Chondrocyte (in vitro differentiated cells): ENCODE measurements at regions not wholly inside any gene's neighbourhood (a gene's known extent, or its start where the extent isn't known, plus 50 kb on each side); places are given as distances from the start of the nearest gene placed in this dataset.
"Not testable (repeated sequence)": the region's sequence is repeated elsewhere in the genome, so short reads cannot be mapped to it uniquely, and the experiment has no call there.

Source experiments
- DNase-seq: peaks from one replicate; pipeline ENCODE4 v3.0.0; 2021; ENCODE audit warnings: mixed read lengths, low spot score
- H3K27ac Mint-ChIP-seq: one replicate; pipeline ENCODE4 v1.8.0; 2021; ENCODE audit warnings: mild to moderate bottlenecking, moderate library complexity, mixed read lengths; ENCODE audit not compliant: unreplicated experiment
- H3K27me3 Mint-ChIP-seq: 2 replicates; pipeline ENCODE4 v1.8.0; 2021; ENCODE audit warnings: low read depth, mixed read lengths
- H3K36me3 Mint-ChIP-seq: 2 replicates; pipeline ENCODE4 v1.8.0; 2021; ENCODE audit warnings: low read depth, mixed read lengths
- H3K4me1 Mint-ChIP-seq: 2 replicates; pipeline ENCODE4 v1.8.0; 2021; ENCODE audit warnings: low read depth, mild to moderate bottlenecking, mixed read lengths
- H3K4me3 Mint-ChIP-seq: one replicate; pipeline ENCODE4 v1.8.0; 2021; ENCODE audit warnings: mild to moderate bottlenecking, moderate library complexity, mixed read lengths; ENCODE audit not compliant: unreplicated experiment
- H3K9me3 Mint-ChIP-seq: 2 replicates; pipeline ENCODE4 v1.8.0; 2021; ENCODE audit warnings: low read depth, mixed read lengths
- TF ChIP-seq, protein P1 (sequence below): fragments of 200-600 bp; sonication (generic); IDR thresholded peaks from 2 replicates; pipeline ENCODE4 v1.5.0; 2021; ENCODE audit warnings: antibody characterized with exemption, mild to moderate bottlenecking, moderate library complexity

- Mint-ChIP-seq H3K9me3 (no peaks in the 10 kb centered on the region), H3K36me3 (no peaks in the 10 kb centered on the region), H3K4me3 (no peak overlapping the region), H3K27ac (no peak overlapping the region), H3K4me1 (peaks cover 17% of the 10 kb centered on the region), H3K27me3 (no peaks in the 10 kb centered on the region)
- TF ChIP-seq, protein P1, sequence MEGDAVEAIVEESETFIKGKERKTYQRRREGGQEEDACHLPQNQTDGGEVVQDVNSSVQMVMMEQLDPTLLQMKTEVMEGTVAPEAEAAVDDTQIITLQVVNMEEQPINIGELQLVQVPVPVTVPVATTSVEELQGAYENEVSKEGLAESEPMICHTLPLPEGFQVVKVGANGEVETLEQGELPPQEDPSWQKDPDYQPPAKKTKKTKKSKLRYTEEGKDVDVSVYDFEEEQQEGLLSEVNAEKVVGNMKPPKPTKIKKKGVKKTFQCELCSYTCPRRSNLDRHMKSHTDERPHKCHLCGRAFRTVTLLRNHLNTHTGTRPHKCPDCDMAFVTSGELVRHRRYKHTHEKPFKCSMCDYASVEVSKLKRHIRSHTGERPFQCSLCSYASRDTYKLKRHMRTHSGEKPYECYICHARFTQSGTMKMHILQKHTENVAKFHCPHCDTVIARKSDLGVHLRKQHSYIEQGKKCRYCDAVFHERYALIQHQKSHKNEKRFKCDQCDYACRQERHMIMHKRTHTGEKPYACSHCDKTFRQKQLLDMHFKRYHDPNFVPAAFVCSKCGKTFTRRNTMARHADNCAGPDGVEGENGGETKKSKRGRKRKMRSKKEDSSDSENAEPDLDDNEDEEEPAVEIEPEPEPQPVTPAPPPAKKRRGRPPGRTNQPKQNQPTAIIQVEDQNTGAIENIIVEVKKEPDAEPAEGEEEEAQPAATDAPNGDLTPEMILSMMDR, result no peak
- DNase-seq, result no peak
These were observed 456.9 kb downstream of the TMEM232 start for GRCh38 chr5:110269478-110270142.

- H3K27ac Mint-ChIP-seq, result no peak overlapping the region
- H3K4me1 Mint-ChIP-seq, result peaks cover 2% of the 10 kb centered on the region
These were observed 450.6 kb downstream of the TMEM232 start for GRCh38 chr5:110275878-110276277.

DNA sequence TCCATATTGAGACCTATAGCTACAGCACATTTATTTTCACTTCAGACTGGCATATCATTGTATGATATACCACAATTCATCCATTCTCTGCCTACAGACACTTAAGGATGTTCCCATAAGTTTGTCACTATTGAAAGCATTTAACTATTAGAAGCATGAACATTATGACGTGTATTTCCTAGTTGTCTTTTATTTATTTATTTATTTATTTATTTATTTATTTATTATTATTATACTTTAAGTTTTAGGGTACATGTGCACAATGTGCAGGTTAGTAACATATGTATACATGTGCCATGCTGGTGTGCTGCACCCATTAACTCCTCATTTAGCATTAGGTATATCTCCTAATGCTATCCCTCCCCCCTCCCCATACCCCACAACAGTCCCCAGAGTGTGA, 448.0 kb downstream of the TMEM232 start:
- H3K27ac Mint-ChIP-seq, H3K4me1 Mint-ChIP-seq, H3K27me3 Mint-ChIP-seq, DNase-seq, H3K4me3 Mint-ChIP-seq: not testable (repeated sequence)
- Mint-ChIP-seq H3K9me3 (peaks cover 38% of the 10 kb centered on the region), H3K36me3 (peaks cover 13% of the 10 kb centered on the region)

More at GRCh38 chr5:110275878-110276277, 450.6 kb downstream of the TMEM232 start:
- peaks cover 2% of the 10 kb centered on the region for H3K36me3 Mint-ChIP-seq
- TF ChIP-seq, protein P1, result no peak
- H3K4me3 Mint-ChIP-seq, result no peak overlapping the region
- no peak for DNase-seq
- H3K27me3 Mint-ChIP-seq, result no peaks in the 10 kb centered on the region
- H3K9me3 Mint-ChIP-seq, result peaks cover 17% of the 10 kb centered on the region

DNA sequence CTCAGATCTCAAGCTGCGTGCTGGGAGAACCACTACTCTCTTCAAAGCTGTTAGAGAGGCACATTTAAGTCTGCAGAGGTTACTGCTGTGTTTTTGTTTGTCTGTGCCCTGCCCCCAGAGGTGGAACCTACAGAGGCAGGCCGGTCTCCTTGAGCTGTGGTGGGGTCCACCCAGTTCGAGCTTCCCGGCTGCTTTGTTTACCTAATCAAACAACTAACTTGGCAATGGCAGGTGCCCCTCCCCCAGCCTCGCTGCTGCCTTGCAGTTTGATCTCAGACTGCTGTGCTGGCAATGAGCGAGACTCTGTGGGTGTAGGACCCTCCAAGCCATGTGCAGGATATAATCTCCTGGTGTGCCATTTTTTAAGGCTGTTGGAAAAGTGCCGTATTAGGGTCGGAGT, 442.4 kb downstream of the TMEM232 start:
- DNase-seq, H3K27ac Mint-ChIP-seq, H3K4me3 Mint-ChIP-seq, H3K27me3 Mint-ChIP-seq, H3K4me1 Mint-ChIP-seq: not testable (repeated sequence)
- peaks cover 41% of the 10 kb centered on the region for H3K9me3 Mint-ChIP-seq
- H3K36me3 Mint-ChIP-seq, result peaks cover 14% of the 10 kb centered on the region

GRCh38 chr5:110288766-110289511, 437.5 kb downstream of the TMEM232 start:
- peaks cover 3% of the 10 kb centered on the region for H3K36me3 Mint-ChIP-seq

DNA sequence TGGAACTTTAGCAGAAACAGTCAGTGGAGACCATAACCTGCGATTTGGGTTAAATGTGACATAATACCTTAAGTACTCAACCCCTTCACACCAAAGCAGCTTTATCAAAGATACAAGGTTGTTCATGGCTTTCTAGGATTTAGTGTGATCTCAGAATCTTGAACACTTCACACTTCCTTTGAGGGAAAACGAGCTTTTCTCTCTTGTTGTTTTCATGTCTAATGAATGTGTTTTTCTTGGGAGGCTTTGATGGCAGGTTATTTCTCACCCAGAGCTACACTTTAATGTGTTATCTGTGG, 437.0 kb downstream of the TMEM232 start:
- no peak overlapping the region for H3K27ac Mint-ChIP-seq
- H3K36me3 Mint-ChIP-seq, result peaks cover 3% of the 10 kb centered on the region
- no peaks in the 10 kb centered on the region for H3K27me3 Mint-ChIP-seq
- peaks cover 7% of the 10 kb centered on the region for H3K9me3 Mint-ChIP-seq
- H3K4me1 Mint-ChIP-seq, result peaks cover 7% of the 10 kb centered on the region
- TF ChIP-seq, protein P1, result no peak
- no peak overlapping the region for H3K4me3 Mint-ChIP-seq
- DNase-seq, result no peak

More at GRCh38 chr5:110288766-110289511, 437.5 kb downstream of the TMEM232 start:
- no peak overlapping the region for H3K27ac Mint-ChIP-seq
- no peak for DNase-seq
- no peaks in the 10 kb centered on the region for H3K27me3 Mint-ChIP-seq
- peaks cover 8% of the 10 kb centered on the region for H3K9me3 Mint-ChIP-seq
- H3K4me3 Mint-ChIP-seq, result no peak overlapping the region
- H3K4me1 Mint-ChIP-seq, result peaks cover 7% of the 10 kb centered on the region
- TF ChIP-seq, protein P1, result no peak
